ENCODE measurements at regions not wholly inside any gene's neighbourhood (a gene's known extent, or its start where the extent isn't known, plus 50 kb on each side); places are given as distances from the start of the nearest gene placed in this dataset.
A peak's percentile ranks its signal among the peaks of the same experiment; 100 is the strongest.
"Not testable (repeated sequence)": the region's sequence is repeated elsewhere in the genome, so short reads cannot be mapped to it uniquely, and the experiment has no call there.

- H3K9ac ChIP-seq (ENCODE audit: low read length): no peak overlapping the region
- Mint-ChIP-seq H3K27me3 (peaks cover 20% of the 10 kb centered on the region), H3K4me1 (no peaks in the 10 kb centered on the region), H3K27ac (no peak overlapping the region), H3K4me3 (no peak overlapping the region), H3K9me3 (ENCODE audit: insufficient read depth) (peaks cover 3% of the 10 kb centered on the region)
- no peaks in the 10 kb centered on the region for H3K4me1 ChIP-seq (ENCODE audit: control insufficient read depth in 2 of 2, insufficient read depth in 2 of 2, low read length in 2 of 2)
- H3K27ac ChIP-seq (ENCODE audit: low read length in 2 of 2): no peak overlapping the region
- no peak overlapping the region for H3K4me3 ChIP-seq (ENCODE audit: control extremely low read depth in 1 of 5, extremely low read depth in 1 of 5, insufficient read depth in 1 of 5, low read depth in 2 of 5, low read length in 4 of 5)
- WGBS (ENCODE audit: insufficient coverage): no CpG with 5 or more reads among the region's 2 CpGs
- intact Hi-C loops (cut with micrococcal nuclease): no loop called here
- TF ChIP-seq EZH2 (IDR thresholded peaks at IDR 0.05; ENCODE audit: borderline replicate concordance, insufficient read depth, low read depth, low read length, poor library complexity, severe bottlenecking): no peak
- TF ChIP-seq CTCF (IDR thresholded peaks at IDR 0.05): no peak
- DNase-seq: no peak
- no peaks in the 10 kb centered on the region for H3K79me2 ChIP-seq (ENCODE audit: control insufficient read depth, insufficient read depth, low read length)
- no peak overlapping the region for H3K4me2 ChIP-seq (replicated peaks; ENCODE audit: low read depth, low read length, poor library complexity, severe bottlenecking)
- H2AFZ ChIP-seq (ENCODE audit: insufficient read depth, low read depth, low read length, poor library complexity, severe bottlenecking): no peak overlapping the region
- no peaks in the 10 kb centered on the region for H3K36me3 ChIP-seq (replicated peaks in 1 of 2; ENCODE audit: control extremely low read depth in 1 of 2, control insufficient read depth in 1 of 2, extremely low read depth in 1 of 2, insufficient read depth in 2 of 2, low read length in 1 of 2)
- no peak for ATAC-seq (ENCODE audit: low read depth)
- H3K9me3 ChIP-seq (ENCODE audit: control extremely low read depth in 1 of 3, control insufficient read depth in 2 of 3, insufficient read depth in 1 of 3, low read length in 2 of 3): no peaks in the 10 kb centered on the region
- peaks cover 0 to 4% (median 0%) of the 10 kb centered on the region in 4 experiments for H3K27me3 ChIP-seq (replicated peaks in 1 of 4; ENCODE audit: control extremely low read depth in 1 of 4, control insufficient read depth in 3 of 4, insufficient read depth in 4 of 4, low read length in 3 of 4)
- CTCF ChIA-PET: no interaction called here
- POLR2A ChIA-PET: no interaction called here
- H4K20me1 ChIP-seq (ENCODE audit: control insufficient read depth, insufficient read depth, low read length, poor library complexity, severe bottlenecking): no peaks in the 10 kb centered on the region
Measured at GRCh38 chr14:21768875-21769257, 95.2 kb upstream of the OR4E1 start.

- Histone ChIP-seq H3K79me2 (ENCODE audit: control insufficient read depth, insufficient read depth, low read length) (no peaks in the 10 kb centered on the region), H3K9me3 (ENCODE audit: control extremely low read depth in 1 of 3, control insufficient read depth in 2 of 3, insufficient read depth in 1 of 3, low read length in 2 of 3) (no peaks in the 10 kb centered on the region), H3K4me1 (ENCODE audit: control insufficient read depth in 2 of 2, insufficient read depth in 2 of 2, low read length in 2 of 2) (no peaks in the 10 kb centered on the region), H4K20me1 (ENCODE audit: control insufficient read depth, insufficient read depth, low read length, poor library complexity, severe bottlenecking) (no peaks in the 10 kb centered on the region), H3K4me3 (ENCODE audit: control extremely low read depth in 1 of 5, extremely low read depth in 1 of 5, insufficient read depth in 1 of 5, low read depth in 2 of 5, low read length in 4 of 5) (no peak overlapping the region), H3K27ac (ENCODE audit: low read length in 2 of 2) (no peak overlapping the region), H2AFZ (ENCODE audit: insufficient read depth, low read depth, low read length, poor library complexity, severe bottlenecking) (no peak overlapping the region), H3K36me3 (replicated peaks in 1 of 2; ENCODE audit: control extremely low read depth in 1 of 2, control insufficient read depth in 1 of 2, extremely low read depth in 1 of 2, insufficient read depth in 2 of 2, low read length in 1 of 2) (no peaks in the 10 kb centered on the region), H3K9ac (ENCODE audit: low read length) (no peak overlapping the region), H3K4me2 (replicated peaks; ENCODE audit: low read depth, low read length, poor library complexity, severe bottlenecking) (no peak overlapping the region), H3K27me3 (replicated peaks in 1 of 4; ENCODE audit: control extremely low read depth in 1 of 4, control insufficient read depth in 3 of 4, insufficient read depth in 4 of 4, low read length in 3 of 4) (peaks cover 0 to 4% (median 0%) of the 10 kb centered on the region in 4 experiments)
- DNase-seq (peak; percentile 20), ATAC-seq (ENCODE audit: low read depth) (no peak)
- intact Hi-C loops (cut with micrococcal nuclease): no loop called here
- H3K4me3 Mint-ChIP-seq: no peak overlapping the region
- no peaks in the 10 kb centered on the region for H3K4me1 Mint-ChIP-seq
- ChIA-PET CTCF (no interaction called here), POLR2A (no interaction called here)
- H3K27ac Mint-ChIP-seq: no peak overlapping the region
- peaks cover 3% of the 10 kb centered on the region for H3K9me3 Mint-ChIP-seq (ENCODE audit: insufficient read depth)
- WGBS (ENCODE audit: insufficient coverage): 100% methylated on average over 1 of the region's 5 CpGs
- H3K27me3 Mint-ChIP-seq: peaks cover 15% of the 10 kb centered on the region
- TF ChIP-seq EZH2 (IDR thresholded peaks at IDR 0.05; ENCODE audit: borderline replicate concordance, insufficient read depth, low read depth, low read length, poor library complexity, severe bottlenecking) (no peak), CTCF (IDR thresholded peaks at IDR 0.05) (peak; percentile 58)
Measured at GRCh38 chr14:21768116-21768874, 94.7 kb upstream of the OR4E1 start.

- H3K4me3 ChIP-seq (ENCODE audit: control extremely low read depth in 1 of 5, extremely low read depth in 1 of 5, insufficient read depth in 1 of 5, low read depth in 2 of 5, low read length in 4 of 5); H3K36me3 ChIP-seq (replicated peaks in 1 of 2; ENCODE audit: control extremely low read depth in 1 of 2, control insufficient read depth in 1 of 2, extremely low read depth in 1 of 2, insufficient read depth in 2 of 2, low read length in 1 of 2); H3K9me3 Mint-ChIP-seq (ENCODE audit: insufficient read depth); H3K9me3 ChIP-seq (ENCODE audit: control extremely low read depth in 1 of 3, control insufficient read depth in 2 of 3, insufficient read depth in 1 of 3, low read length in 2 of 3); H3K79me2 ChIP-seq (ENCODE audit: control insufficient read depth, insufficient read depth, low read length); H3K4me2 ChIP-seq (replicated peaks; ENCODE audit: low read depth, low read length, poor library complexity, severe bottlenecking); H3K27ac Mint-ChIP-seq; H3K4me3 Mint-ChIP-seq; H4K20me1 ChIP-seq (ENCODE audit: control insufficient read depth, insufficient read depth, low read length, poor library complexity, severe bottlenecking); CTCF ChIA-PET; H3K27ac ChIP-seq (ENCODE audit: low read length in 2 of 2); H3K9ac ChIP-seq (ENCODE audit: low read length); DNase-seq; H3K4me1 ChIP-seq (ENCODE audit: control insufficient read depth in 2 of 2, insufficient read depth in 2 of 2, low read length in 2 of 2); H3K27me3 ChIP-seq (replicated peaks in 1 of 4; ENCODE audit: control extremely low read depth in 1 of 4, control insufficient read depth in 3 of 4, insufficient read depth in 4 of 4, low read length in 3 of 4); H2AFZ ChIP-seq (ENCODE audit: insufficient read depth, low read depth, low read length, poor library complexity, severe bottlenecking); intact Hi-C loops (cut with micrococcal nuclease); ATAC-seq (ENCODE audit: low read depth); H3K4me1 Mint-ChIP-seq: not testable (repeated sequence)
- 73% methylated on average over 6 of the region's 6 CpGs for WGBS (ENCODE audit: insufficient coverage)
- POLR2A ChIA-PET: interaction anchor here (0.7 kb wide), 1 partner anchor 152 kb away, joined by 5 read pairs; no protein-coding TSS in a partner anchor
- H3K27me3 Mint-ChIP-seq: peaks cover 36% of the 10 kb centered on the region
Measured at GRCh38 chr14:21760360-21760759, 86.7 kb upstream of the OR4E1 start.
